GM12891 (cell line): ENCODE measurements at regions not wholly inside any gene's neighbourhood (a gene's known extent, or its start where the extent isn't known, plus 50 kb on each side); places are given as distances from the start of the nearest gene placed in this dataset.

Experiments used
- POLR2A ChIP-seq: IDR thresholded peaks from 2 replicates; pipeline ENCODE4 v1.6.1; 2011; ENCODE audit warnings: low read depth, low read length, control low read depth
- POLR2AphosphoS5 ChIP-seq: IDR thresholded peaks from 2 replicates; pipeline ENCODE4 v1.6.1; 2011; ENCODE audit warnings: low read depth, low read length, control low read depth
- TAF1 ChIP-seq: IDR thresholded peaks from 2 replicates; pipeline ENCODE4 v1.6.1; 2011; ENCODE audit warnings: low read depth, low read length, control low read depth

DNA sequence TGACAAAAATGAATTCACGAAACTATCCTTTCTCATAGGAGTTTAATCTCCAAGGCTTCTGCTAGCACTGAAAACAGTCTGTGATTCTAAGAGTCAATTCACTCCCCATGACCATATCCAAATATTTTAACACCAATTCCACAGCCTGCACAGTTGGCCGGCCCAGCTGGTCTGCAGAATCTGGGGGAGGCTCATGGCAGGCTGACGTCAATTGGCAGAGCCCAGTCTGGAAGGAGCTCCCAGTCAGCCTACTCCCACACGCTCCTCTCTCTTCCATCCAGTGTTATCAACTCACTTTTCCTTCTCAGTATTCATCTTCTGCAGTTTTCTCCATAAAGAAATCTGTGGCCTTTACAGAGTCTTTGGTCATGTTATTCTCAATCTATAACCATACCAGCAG, 111.0 kb downstream of the TBXT start:
- TF ChIP-seq POLR2A (no peak), POLR2AphosphoS5 (no peak), TAF1 (no peak)
